ENCODE measurements at regions not wholly inside any gene's neighbourhood (a gene's known extent, or its start where the extent isn't known, plus 50 kb on each side); places are given as distances from the start of the nearest gene placed in this dataset.
A peak's percentile ranks its signal among the peaks of the same experiment; 100 is the strongest.

DNA sequence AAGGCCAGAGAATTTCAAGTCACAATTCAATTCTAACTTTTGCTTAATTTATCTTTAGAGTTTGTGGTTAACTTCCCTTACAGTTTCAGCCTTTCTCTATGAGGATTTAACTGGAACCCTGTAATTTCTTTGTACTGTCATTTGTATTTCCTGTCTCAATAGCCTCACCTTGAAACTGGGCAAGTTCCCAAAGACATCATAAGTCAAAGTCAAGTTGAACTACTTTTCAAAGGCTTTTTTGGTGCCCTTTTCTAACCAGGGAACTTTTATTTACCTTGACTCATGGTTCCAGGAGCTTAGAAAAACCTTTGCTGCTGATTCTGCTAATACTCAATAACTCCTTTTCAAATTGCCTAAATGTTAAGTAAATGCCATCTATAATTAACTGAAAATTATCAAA is 200.8 kb upstream of the KRR1 start (continued):
- peak; percentile 59; the same call in 1 of the 2 replicates for TF ChIP-seq FOXJ3 (CRISPR knock-in tag; IDR thresholded peaks at IDR 0.05; ENCODE audit: borderline replicate concordance)
- peak; percentile 63 for TF ChIP-seq PAXIP1 (CRISPR knock-in tag; conservative IDR thresholded peaks at IDR 0.05)
- peak; percentile 72 for TF ChIP-seq CREM (IDR thresholded peaks at IDR 0.05)
- no peak for TF ChIP-seq CREM (CRISPR knock-in tag; IDR thresholded peaks at IDR 0.05)
- TF ChIP-seq ZNF777 (CRISPR knock-in tag; IDR thresholded peaks at IDR 0.05), result no peak
- 0 out of 2 replicates have a peak, but pooled peaks have one; percentile 48 for TF ChIP-seq ZSCAN29 (CRISPR knock-in tag; conservative IDR thresholded peaks at IDR 0.05)
- peak; percentile 37 for TF ChIP-seq STAG1 (CRISPR knock-in tag; IDR thresholded peaks at IDR 0.05)
- TF ChIP-seq ZNF589 (CRISPR knock-in tag; conservative IDR thresholded peaks at IDR 0.05), result no peak
- TF ChIP-seq JARID2 (CRISPR knock-in tag; IDR thresholded peaks at IDR 0.05; ENCODE audit: insufficient replicate concordance), result no peak
- TF ChIP-seq MIXL1 (CRISPR knock-in tag; IDR thresholded peaks at IDR 0.05), result peak; percentile 59; the same call in 1 of the 2 replicates
- 0 out of 2 replicates have a peak, but pooled peaks have one; percentile 29 for TF ChIP-seq KDM3A (CRISPR knock-in tag; IDR thresholded peaks at IDR 0.05; ENCODE audit: low read depth)
- TF ChIP-seq MBD4 (IDR thresholded peaks at IDR 0.05; ENCODE audit: borderline replicate concordance, low read length), result peak; percentile 87; the same call in 1 of the 2 replicates
- peak; percentile 66; the same call in 1 of the 2 replicates for TF ChIP-seq RCOR2 (CRISPR knock-in tag; IDR thresholded peaks at IDR 0.05)
- no peak for TF ChIP-seq ZFP36L2 (CRISPR knock-in tag; IDR thresholded peaks at IDR 0.05)
- TF ChIP-seq, protein P1, sequence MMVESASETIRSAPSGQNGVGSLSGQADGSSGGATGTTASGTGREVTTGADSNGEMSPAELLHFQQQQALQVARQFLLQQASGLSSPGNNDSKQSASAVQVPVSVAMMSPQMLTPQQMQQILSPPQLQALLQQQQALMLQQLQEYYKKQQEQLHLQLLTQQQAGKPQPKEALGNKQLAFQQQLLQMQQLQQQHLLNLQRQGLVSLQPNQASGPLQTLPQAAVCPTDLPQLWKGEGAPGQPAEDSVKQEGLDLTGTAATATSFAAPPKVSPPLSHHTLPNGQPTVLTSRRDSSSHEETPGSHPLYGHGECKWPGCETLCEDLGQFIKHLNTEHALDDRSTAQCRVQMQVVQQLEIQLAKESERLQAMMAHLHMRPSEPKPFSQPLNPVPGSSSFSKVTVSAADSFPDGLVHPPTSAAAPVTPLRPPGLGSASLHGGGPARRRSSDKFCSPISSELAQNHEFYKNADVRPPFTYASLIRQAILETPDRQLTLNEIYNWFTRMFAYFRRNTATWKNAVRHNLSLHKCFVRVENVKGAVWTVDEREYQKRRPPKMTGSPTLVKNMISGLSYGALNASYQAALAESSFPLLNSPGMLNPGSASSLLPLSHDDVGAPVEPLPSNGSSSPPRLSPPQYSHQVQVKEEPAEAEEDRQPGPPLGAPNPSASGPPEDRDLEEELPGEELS (CRISPR knock-in tag; IDR thresholded peaks at IDR 0.05), result peak; percentile 50
- TF ChIP-seq ZNF629 (CRISPR knock-in tag; conservative IDR thresholded peaks at IDR 0.05), result 0 out of 2 replicates have a peak, but pooled peaks have one; percentile 21
- no peak for TF ChIP-seq CREB1 (IDR thresholded peaks at IDR 0.05)
- peak; percentile 64 for TF ChIP-seq CREB1 (CRISPR knock-in tag; IDR thresholded peaks at IDR 0.05)
- peak; percentile 88 for TF ChIP-seq ERF (CRISPR knock-in tag; IDR thresholded peaks at IDR 0.05)
- peak; percentile 54; the same call in 1 of the 2 replicates for TF ChIP-seq SMAD3 (CRISPR knock-in tag; IDR thresholded peaks at IDR 0.05)
- peak; percentile 88 for TF ChIP-seq FOSL2 (CRISPR knock-in tag; IDR thresholded peaks at IDR 0.05)
- TF ChIP-seq MBNL3 (CRISPR knock-in tag; conservative IDR thresholded peaks at IDR 0.05), result no peak
- peak; percentile 83 for TF ChIP-seq SAP130 (CRISPR knock-in tag; IDR thresholded peaks at IDR 0.05; ENCODE audit: low read depth)
- peak in 1 of 2 experiments; percentile 79; a peak in 2 of 4 replicates for TF ChIP-seq NR2F1 (CRISPR knock-in tag; IDR thresholded peaks at IDR 0.05)
- TF ChIP-seq TCF7L2 (IDR thresholded peaks at IDR 0.05; ENCODE audit: low read depth, low read length), result 0 out of 2 replicates have a peak, but pooled peaks have one; percentile 51
- peak; percentile 99 for TF ChIP-seq SKI (IDR thresholded peaks at IDR 0.05; ENCODE audit: partially characterized antibody)
- no peak for TF ChIP-seq ZNF496 (CRISPR knock-in tag; IDR thresholded peaks at IDR 0.05; ENCODE audit: insufficient replicate concordance)
- peak; percentile 62; the same call in 1 of the 2 replicates for TF ChIP-seq ZNF331 (CRISPR knock-in tag; IDR thresholded peaks at IDR 0.05)
- no peak for TF ChIP-seq FOXP1 (IDR thresholded peaks at IDR 0.05)
- TF ChIP-seq FOXP1 (CRISPR knock-in tag; IDR thresholded peaks at IDR 0.05), result peak; percentile 59; the same call in 1 of the 2 replicates
- TF ChIP-seq MAFK (conservative IDR thresholded peaks at IDR 0.05 in 1 of 2, IDR thresholded peaks at IDR 0.05 in 1 of 2; ENCODE audit: low read length in 2 of 2), result peak; percentile 41 to 44
